NT2/D1 (cell line): ENCODE measurements at regions not wholly inside any gene's neighbourhood (a gene's known extent, or its start where the extent isn't known, plus 50 kb on each side); places are given as distances from the start of the nearest gene placed in this dataset.

ENCODE experiments used
- SUZ12 ChIP-seq: IDR thresholded peaks from 2 replicates; pipeline ENCODE4 v1.6.1; 2011; ENCODE audit not compliant: insufficient read length, insufficient read depth; ENCODE audit errors: extremely low read depth
- YY1 ChIP-seq: IDR thresholded peaks from 2 replicates; pipeline ENCODE4 v1.6.1; 2011; ENCODE audit not compliant: insufficient read length, insufficient read depth

- TF ChIP-seq YY1 (no peak), SUZ12 (no peak)
Measured at GRCh38 chr2:139033300-139033699, 253.1 kb upstream of the NXPH2 start.
